WI38 (cell line): ENCODE measurements at regions not wholly inside any gene's neighbourhood (a gene's known extent, or its start where the extent isn't known, plus 50 kb on each side); places are given as distances from the start of the nearest gene placed in this dataset.

Experiments
- H3K4me3 ChIP-seq: 2 replicates; pipeline ENCODE4 v1.5.1; 2011; ENCODE audit warnings: low read depth, mild to moderate bottlenecking, control low read depth, low read length
- CTCF ChIP-seq: IDR thresholded peaks from 2 replicates; pipeline ENCODE4 v1.5.1; 2012; ENCODE audit warnings: low read depth, mild to moderate bottlenecking, control low read depth, low read length

DNA sequence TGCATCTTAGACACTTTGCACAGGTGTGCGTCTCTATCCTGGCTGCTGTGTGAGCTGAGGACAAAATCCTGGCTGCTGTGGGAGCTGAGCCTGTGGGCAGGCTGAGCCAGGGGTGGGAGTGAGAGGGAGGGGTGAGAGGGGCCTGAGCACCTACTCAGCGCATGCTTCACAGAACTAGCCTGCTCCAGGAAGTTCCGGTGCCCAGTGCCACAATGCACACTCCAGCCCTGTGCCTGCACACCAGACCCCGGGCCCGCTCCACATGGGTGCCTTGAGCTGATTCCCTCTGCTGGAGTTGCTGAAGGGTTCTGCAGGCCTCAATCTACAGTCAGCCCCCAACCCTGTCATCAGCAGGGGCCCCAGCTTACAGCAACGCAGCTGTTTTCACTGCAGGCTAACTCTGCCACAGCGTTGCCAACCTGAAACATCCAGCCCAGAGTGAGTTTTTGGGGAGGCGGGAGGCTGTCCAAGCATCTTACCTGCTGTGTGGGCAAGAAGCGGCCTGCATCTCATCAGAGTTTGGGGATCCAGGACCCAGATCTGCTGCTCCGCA is 1377.9 kb downstream of the TBC1D22A start:
- no peak for TF ChIP-seq CTCF
- no peak overlapping the region for H3K4me3 ChIP-seq

GRCh38 chr22:48139776-48140175 is 1377.3 kb downstream of the TBC1D22A start:
- no peak for TF ChIP-seq CTCF
- no peak overlapping the region for H3K4me3 ChIP-seq

DNA sequence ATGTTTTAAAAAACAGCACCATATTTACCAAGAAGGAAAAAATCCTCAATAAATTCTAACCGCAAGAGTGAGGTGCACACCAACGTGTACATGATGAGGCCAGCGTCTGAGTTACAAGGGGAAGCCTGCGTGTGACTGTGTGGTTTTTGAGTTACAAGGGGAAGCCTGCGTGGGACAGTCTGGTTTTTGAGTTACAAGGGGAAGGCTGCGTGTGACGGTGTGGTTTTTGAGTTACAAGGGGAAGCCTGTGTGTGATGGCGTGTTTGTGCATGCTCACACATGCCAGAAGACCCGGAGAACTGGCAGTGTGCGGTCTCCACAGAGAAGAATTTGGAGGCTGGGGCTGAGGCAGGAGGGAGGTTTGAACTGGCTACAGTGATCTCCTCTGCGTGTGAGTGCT is 1376.4 kb downstream of the TBC1D22A start:
- no peak for TF ChIP-seq CTCF
- H3K4me3 ChIP-seq = no peak overlapping the region

- H3K4me3 ChIP-seq = no peak overlapping the region
- TF ChIP-seq CTCF = no peak
Observed at GRCh38 chr22:48138427-48138826, 1376.0 kb downstream of the TBC1D22A start.

- no peak overlapping the region for H3K4me3 ChIP-seq
- no peak for TF ChIP-seq CTCF
Observed at GRCh38 chr22:48137640-48138039, 1375.2 kb downstream of the TBC1D22A start.

DNA sequence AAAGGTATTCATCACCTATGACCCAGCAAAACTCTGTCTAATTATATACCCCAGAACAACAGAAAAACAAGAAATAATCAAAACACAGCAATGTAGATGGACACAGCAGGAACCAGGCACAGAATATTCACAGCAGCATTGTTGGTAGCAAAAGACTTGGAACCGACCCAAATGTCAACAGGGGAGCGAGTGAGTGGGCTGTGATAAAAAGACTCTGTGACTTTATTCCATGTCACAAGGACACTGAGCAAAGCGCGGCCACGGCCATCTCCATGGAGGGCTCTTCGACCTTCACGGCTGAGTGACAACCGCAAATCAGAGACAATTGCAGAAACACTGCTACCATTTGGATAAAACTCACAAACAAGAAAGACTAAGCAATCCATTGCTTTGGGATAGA is 1373.1 kb downstream of the TBC1D22A start:
- H3K4me3 ChIP-seq = no peak overlapping the region
- no peak for TF ChIP-seq CTCF

GRCh38 chr22:48125416-48125815 is 1363.0 kb downstream of the TBC1D22A start:
- TF ChIP-seq CTCF = no peak
- H3K4me3 ChIP-seq = no peak overlapping the region
